GM12875 (cell line): ENCODE measurements at regions not wholly inside any gene's neighbourhood (a gene's known extent, or its start where the extent isn't known, plus 50 kb on each side); places are given as distances from the start of the nearest gene placed in this dataset.

Experiments used
- H3K4me3 ChIP-seq: one replicate; pipeline ENCODE4 v1.5.1; 2011; ENCODE audit warnings: low read depth, low read length, control low read depth
- CTCF ChIP-seq: IDR thresholded peaks from 2 replicates; pipeline ENCODE4 v1.5.1; 2011; ENCODE audit warnings: low read depth, mild to moderate bottlenecking, control low read depth, inconsistent platforms, low read length, moderate library complexity, borderline replicate concordance; ENCODE audit not compliant: insufficient read depth

GRCh38 chr2:31729442-31730092, 148.8 kb upstream of the SRD5A2 start:
- no peak overlapping the region for H3K4me3 ChIP-seq
- peak; percentile 58 for TF ChIP-seq CTCF

DNA sequence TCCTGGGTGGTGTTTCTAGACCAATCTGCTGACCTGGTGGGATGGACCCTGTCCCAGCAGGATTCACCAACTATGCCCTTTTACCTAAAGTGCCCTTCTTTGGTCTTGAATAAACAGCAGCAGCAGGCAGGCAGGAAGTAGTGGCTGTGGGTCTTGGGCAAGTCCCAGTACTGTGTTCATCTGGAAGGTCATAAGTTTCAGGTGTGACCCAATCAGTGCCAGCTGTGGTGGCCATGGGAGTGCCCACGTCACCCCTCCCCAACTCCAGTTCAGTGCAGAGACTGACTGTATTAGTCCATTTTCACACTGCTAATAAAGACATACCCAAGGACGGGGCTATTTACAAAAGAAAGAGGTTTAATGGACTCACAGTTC, 148.3 kb upstream of the SRD5A2 start:
- TF ChIP-seq CTCF, result no peak
- no peak overlapping the region for H3K4me3 ChIP-seq

GRCh38 chr2:31728406-31729064, 147.8 kb upstream of the SRD5A2 start:
- H3K4me3 ChIP-seq, result no peak overlapping the region
- no peak for TF ChIP-seq CTCF

- no peak for TF ChIP-seq CTCF
- no peak overlapping the region for H3K4me3 ChIP-seq
Measured at GRCh38 chr2:31726457-31726856, 145.7 kb upstream of the SRD5A2 start.

DNA sequence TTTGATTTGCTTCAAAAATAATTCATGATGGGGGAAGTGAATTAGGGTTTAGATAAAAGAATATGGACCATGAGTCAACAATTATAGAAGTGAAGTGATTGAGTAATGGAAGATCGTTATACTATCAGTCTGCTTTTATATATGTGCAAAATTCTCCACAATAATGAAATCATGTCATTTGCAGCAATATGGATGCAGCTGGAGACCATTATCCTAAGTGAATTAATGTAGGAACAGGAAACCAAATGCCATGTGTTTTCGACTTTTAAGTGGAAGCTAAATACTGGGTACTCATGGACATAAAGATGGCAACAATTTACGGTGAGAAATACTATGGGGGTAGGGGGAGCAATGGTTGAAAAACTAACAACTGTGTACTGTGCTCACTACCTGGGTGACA, 144.7 kb upstream of the SRD5A2 start:
- H3K4me3 ChIP-seq, result no peak overlapping the region
- no peak for TF ChIP-seq CTCF

GRCh38 chr2:31711737-31712136, 131.0 kb upstream of the SRD5A2 start:
- no peak overlapping the region for H3K4me3 ChIP-seq
- no peak for TF ChIP-seq CTCF

DNA sequence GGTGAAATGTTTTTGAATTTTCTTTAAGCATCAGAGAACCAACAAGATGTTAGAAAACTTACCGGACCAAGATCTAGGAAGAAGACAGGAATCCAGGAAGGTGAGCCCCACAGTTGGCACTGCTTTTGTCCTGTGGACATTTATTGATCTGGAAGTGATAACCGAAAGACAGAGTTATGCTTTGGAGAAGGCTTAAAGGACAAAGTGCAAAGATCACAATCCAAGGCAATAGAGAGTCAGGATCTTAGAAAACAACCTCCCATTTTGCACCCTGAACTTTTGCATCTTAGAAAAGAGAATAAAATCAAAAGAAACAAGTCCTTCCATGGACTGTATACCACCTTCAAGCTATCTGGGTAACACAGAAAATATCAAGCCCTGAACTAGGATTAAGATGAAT, 129.4 kb upstream of the SRD5A2 start:
- H3K4me3 ChIP-seq, result no peak overlapping the region
- TF ChIP-seq CTCF, result no peak
